ENCODE measurements at regions not wholly inside any gene's neighbourhood (a gene's known extent, or its start where the extent isn't known, plus 50 kb on each side); places are given as distances from the start of the nearest gene placed in this dataset.
A peak's percentile ranks its signal among the peaks of the same experiment; 100 is the strongest.

GRCh38 chr3:161555320-161555719 is 58.7 kb downstream of the OTOL1 start:
- no peak for DNase-seq (ENCODE audit: low read depth)

GRCh38 chr3:161556533-161556932 is 59.9 kb downstream of the OTOL1 start:
- no peak for DNase-seq (ENCODE audit: low read depth)

GRCh38 chr3:161556941-161557340 is 60.3 kb downstream of the OTOL1 start:
- DNase-seq (ENCODE audit: low read depth): no peak

GRCh38 chr3:161557445-161558150 is 61.0 kb downstream of the OTOL1 start:
- no peak for DNase-seq (ENCODE audit: low read depth)

DNA sequence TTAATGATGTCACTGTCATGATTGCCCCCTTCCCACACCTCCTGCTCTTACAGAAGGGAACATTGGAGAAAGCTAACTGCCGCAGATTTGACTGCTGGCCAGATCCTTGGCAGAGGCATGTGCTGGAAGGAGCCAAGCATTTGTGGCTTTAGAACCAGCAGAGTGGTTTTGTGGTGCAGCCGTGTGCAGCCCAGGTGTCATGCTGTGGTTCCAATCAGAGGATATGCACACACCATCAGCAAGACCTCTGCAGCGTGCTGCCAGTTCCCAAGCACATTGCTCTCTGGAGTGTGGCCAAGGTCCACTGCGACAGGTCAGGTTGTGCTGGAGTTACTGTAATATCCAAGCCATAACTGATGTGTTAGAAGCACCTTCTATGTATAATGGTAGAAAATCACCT is 61.6 kb downstream of the OTOL1 start:
- no peak for DNase-seq (ENCODE audit: low read depth)

DNA sequence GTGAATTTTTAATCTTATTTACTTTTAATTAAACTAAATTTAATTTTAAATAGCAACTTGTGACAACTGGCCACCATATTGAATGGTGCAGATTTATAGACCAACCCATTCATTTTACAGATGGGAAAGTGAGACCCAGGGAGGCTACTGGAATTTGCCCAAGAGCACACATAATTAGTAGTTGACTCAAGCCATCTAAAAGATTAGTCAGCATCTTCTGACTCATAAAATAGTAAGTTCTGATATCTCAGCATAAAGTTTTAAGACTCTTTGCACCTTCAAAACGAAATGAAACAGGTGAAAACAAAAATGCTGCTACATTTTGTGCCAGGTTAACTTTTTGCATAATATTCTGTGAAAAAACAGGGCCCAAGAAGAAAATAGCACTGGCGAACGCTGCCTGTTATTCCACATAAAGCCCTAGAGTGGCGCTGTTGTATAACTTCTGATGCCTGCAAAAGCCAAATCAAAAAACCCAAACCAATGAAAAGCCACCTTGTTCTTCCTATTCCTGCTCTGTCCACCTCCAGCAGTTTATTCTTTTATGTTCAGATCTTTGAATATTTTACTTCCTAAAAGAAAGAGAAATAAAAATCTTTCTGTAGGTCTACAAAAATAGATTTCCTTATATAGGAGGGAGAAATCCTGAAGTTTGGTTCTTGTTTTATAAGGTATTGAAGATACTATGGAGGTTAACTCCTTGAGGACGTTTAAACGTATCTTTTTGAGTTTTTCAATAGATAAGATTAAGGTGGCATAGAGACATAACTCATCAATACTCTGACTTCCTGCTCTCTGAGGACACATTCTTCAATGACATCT is 62.8 kb downstream of the OTOL1 start:
- DNase-seq (ENCODE audit: low read depth): peak; percentile 35

- DNase-seq (ENCODE audit: low read depth): peak; percentile 34
Measured at GRCh38 chr3:161560008-161560637, 63.5 kb downstream of the OTOL1 start.

GRCh38 chr3:161567577-161568361 is 71.2 kb downstream of the OTOL1 start:
- no peak for DNase-seq (ENCODE audit: low read depth)

GRCh38 chr3:161568671-161569070 is 72.1 kb downstream of the OTOL1 start:
- no peak for DNase-seq (ENCODE audit: low read depth)

DNA sequence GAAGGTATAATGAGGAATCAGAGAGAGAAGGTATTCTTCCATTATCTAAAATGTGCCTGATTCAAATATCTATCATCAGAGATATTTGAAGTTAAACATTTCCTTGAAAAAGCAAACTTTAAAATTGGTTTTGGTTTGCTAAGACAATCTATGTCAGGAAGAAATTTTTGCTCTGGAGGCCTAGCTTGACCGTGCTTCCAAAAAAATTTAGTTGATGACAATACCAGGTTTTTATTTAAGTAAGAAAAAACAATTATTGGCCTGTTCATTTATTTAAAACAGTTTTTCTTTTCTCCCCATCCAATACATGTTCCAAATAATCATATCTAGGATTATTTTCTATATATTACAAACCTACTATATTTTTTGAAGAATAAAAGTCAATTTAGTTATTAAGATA is 75.3 kb downstream of the OTOL1 start:
- no peak for DNase-seq (ENCODE audit: low read depth)

- DNase-seq (ENCODE audit: low read depth): no peak
Measured at GRCh38 chr3:161573136-161573535, 76.5 kb downstream of the OTOL1 start.

- DNase-seq (ENCODE audit: low read depth): no peak
Measured at GRCh38 chr3:161575901-161576300, 79.3 kb downstream of the OTOL1 start.

DNA sequence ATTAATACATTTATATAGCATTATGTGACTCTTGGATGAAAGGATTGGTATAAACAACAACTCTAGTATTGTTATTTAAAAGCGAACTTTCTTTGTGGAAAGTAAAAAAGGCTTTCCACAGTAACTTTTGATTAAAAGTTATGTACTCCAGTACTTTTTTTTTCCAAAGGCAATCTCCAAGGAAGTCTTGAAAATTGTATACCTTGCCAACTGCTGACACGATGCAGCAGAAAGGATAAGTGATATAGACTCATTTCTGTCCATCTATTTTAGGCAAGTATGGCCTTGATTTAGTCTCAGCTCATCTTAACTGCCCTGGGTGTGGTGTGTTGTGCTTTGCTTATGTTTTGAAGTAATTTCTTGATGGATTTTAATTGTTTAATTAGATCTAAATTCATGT is 79.7 kb downstream of the OTOL1 start:
- no peak for DNase-seq (ENCODE audit: low read depth)

DNA sequence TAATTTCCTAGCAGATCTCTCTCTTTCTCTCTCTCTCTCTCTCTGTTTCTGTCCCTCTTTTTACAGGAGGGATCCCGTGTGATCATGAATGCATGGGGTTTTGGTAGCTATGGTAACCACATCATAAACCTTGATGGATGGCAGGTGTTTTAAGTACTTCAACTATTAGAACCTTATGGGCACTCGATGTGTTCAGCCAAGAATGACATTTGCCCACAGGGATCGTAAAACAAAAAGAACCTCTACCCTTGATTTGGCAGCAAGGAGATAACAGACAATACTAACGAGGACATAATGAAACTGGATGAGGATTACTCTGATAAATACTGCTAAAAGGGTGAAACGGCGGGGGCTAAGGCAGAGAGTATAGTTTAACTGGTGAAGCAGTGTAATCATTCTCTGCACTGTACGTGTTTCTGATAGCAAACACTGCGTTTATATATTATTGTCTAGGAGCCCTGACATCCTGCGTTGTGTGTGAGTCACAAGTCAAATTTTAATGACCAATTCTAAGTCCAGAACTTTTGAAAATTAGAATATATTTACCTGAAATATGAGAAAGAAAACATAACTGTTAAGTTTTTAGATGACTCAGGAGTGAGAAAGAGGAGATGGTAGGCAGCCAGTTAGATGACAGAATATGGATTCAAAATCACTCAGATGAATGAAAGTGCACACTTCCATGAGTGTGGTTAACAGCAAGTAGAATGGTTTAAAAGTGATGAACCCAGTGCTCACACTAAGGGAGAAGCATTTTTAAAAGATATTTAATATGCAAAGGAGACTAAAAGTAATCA is 80.3 kb downstream of the OTOL1 start:
- no peak for DNase-seq (ENCODE audit: low read depth)

- no peak for DNase-seq (ENCODE audit: low read depth)
Measured at GRCh38 chr3:161577662-161578061, 81.1 kb downstream of the OTOL1 start.

DNA sequence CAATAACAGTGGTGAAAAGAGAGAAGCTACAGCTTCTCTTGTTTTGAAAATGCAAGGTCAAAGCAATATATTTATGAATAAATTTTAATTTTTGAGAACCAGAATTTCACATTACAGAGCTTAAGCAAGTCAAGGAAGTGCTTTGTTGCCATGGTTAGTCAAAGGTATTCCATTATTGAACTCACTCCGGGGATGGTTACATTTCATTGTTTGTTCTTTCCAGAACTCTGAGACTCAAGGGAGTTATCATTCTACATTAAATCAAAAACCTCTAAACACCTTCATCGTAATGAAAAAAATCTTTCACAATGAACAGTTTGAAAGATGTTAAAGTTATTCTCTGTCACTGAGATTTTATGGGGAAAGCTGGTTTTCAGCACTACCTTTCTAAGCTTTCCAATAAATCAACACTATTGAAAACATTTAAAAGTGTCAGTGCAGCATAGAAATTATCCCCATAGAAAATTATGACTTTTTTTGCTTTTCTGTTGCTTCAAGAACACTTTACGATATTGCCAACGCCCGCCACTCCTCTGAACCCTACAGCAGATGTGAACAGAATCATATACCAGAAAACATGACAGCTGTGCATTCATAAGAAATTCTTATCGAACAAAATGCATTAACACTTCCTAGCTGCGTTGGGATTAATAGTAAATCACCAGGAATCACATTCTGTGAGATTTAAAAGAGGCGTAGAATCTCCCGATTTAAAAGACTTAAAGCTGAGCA is 83.0 kb downstream of the OTOL1 start:
- DNase-seq (ENCODE audit: low read depth): no peak

DNA sequence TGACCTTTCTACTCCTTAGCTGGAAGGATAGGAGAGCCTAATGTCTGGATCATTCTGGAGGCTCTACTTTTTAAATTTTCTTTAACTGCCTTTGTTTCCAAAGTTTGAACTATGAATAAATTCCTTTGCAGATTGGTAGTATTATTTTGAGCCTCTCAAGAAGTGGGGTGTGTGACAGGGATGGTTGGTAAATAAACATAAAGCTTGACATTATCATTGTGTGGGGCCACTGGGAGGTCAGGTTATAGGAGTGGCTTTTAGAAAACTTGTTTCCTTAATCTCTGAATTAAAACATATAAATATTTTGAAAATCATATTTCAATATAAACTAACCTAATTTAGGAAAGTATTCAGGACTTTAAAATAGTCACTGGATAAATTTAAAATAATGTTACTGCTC is 89.3 kb downstream of the OTOL1 start:
- DNase-seq (ENCODE audit: low read depth): no peak

DNA sequence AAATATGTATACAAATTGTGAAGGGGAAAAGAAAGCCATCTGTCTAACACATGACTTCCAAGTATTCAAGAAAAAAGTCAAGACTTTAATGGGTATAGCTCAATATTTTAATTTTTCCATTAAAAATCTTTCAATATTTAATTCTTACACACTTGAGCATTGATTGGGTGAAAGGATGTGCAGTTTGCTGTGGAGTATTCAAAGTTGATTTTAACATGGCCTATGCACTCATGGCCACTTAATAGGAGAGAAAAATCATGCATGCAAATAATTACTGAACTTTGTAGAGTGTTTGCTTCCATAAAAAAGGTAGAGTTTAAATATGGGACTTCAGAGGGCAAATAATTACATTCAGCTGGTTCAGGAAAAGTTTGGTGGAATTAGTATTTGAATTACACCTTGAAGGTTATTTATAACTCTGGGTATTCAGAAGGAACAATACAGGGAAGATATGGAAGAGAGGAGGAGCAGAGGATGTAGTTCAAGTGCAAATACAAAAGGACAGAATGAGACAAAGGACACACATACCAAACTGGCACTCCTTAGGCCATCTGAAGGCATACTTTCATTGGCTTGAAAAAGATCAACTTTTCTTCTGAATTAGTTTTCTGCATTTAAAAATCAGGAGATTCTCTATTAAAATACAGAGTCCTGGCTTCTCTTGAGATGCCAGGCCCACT is 90.1 kb downstream of the OTOL1 start:
- no peak for DNase-seq (ENCODE audit: low read depth)

DNA sequence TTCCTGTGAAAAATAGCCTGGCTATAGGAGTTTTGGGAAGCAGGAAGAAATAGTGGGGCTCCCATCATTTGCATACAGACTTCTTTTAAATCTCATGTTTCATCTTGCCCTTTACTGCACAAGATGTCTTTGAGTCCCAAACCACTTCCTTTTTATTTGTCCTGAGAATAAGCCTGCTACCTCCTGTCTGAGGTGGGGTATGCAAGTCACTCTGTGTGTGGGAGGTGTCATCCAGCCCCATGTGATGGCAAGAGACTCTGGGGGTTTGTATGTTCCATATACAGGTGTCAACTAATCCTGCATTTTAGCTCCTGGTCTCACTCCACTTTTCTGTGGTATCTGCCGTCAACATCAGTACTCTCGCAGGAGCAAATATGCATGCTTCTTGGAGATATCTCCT is 102.0 kb downstream of the OTOL1 start:
- DNase-seq (ENCODE audit: low read depth): no peak

GRCh38 chr3:161599697-161600096 is 103.1 kb downstream of the OTOL1 start:
- DNase-seq (ENCODE audit: low read depth): no peak

Measured in HS-27A (cell line).